Ishikawa (cell line): ENCODE measurements at regions not wholly inside any gene's neighbourhood (a gene's known extent, or its start where the extent isn't known, plus 50 kb on each side); places are given as distances from the start of the nearest gene placed in this dataset.

Source experiments
- CEBPB ChIP-seq: IDR thresholded peaks from 2 replicates; pipeline ENCODE4 v1.6.1; 2012
- CREB1 ChIP-seq: IDR thresholded peaks from 2 replicates; pipeline ENCODE4 v1.6.1; 2012; ENCODE audit warnings: low read depth
- EGR1 ChIP-seq: IDR thresholded peaks from 2 replicates; pipeline ENCODE4 v1.6.1; 2012
- EP300 ChIP-seq: IDR thresholded peaks from 2 replicates; pipeline ENCODE4 v1.6.1; 2012; ENCODE audit warnings: borderline replicate concordance
- FOXM1 ChIP-seq: IDR thresholded peaks from 2 replicates; pipeline ENCODE4 v1.6.1; 2012; ENCODE audit warnings: low read depth, borderline replicate concordance
- NFIC ChIP-seq: IDR thresholded peaks from 2 replicates; pipeline ENCODE4 v1.6.1; 2012
- RAD21 ChIP-seq: IDR thresholded peaks from 2 replicates; pipeline ENCODE4 v1.6.1; 2012; ENCODE audit warnings: low read depth
- TAF1 ChIP-seq: IDR thresholded peaks from 2 replicates; pipeline ENCODE4 v1.6.1; 2012; ENCODE audit warnings: low read depth, mild to moderate bottlenecking
- TCF12 ChIP-seq: IDR thresholded peaks from 2 replicates; pipeline ENCODE4 v1.6.1; 2012; ENCODE audit warnings: low read depth
- TEAD4 ChIP-seq: IDR thresholded peaks from 2 replicates; pipeline ENCODE4 v1.6.1; 2012
- YY1 ChIP-seq: IDR thresholded peaks from 2 replicates; pipeline ENCODE4 v1.6.1; 2012; ENCODE audit warnings: low read depth
- ZBTB7A ChIP-seq: IDR thresholded peaks from 2 replicates; pipeline ENCODE4 v1.6.1; 2012; ENCODE audit warnings: low read depth
- TF ChIP-seq, protein P1 (sequence below): IDR thresholded peaks from 2 replicates; pipeline ENCODE4 v1.6.1; 2012
- TF ChIP-seq, protein P2 (sequence below): IDR thresholded peaks from 2 replicates; pipeline ENCODE4 v1.6.1; 2012; ENCODE audit warnings: low read depth, mild to moderate bottlenecking
- TF ChIP-seq, protein P3 (sequence below): IDR thresholded peaks from 2 replicates; pipeline ENCODE4 v1.6.1; 2012

DNA sequence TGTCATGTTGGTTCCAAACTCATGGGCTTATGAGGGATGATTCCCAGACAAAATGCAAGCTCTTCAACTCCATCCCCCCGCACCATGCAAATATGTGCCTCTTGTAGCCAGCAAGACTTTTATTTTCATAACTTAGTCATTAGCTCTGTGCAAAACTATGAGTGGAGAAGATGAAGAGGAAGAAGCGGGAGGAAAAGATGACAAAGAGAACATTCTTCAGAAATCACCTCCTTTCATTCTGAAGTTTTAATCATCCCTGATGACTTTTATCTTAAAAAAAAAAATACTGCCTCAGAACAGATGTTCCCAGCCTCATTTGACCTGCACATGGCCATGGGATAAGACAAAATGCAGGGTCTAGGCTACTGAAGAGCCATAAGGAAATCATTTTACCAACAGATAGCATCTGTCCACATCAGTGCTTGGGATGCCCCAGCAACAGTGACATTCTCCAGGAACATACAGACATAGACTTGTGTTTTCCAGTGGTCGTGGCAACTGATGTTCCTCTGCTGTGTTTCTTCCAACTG is 145.5 kb downstream of the WNT5A start:
- TF ChIP-seq CREB1 (no peak), TEAD4 (no peak), EGR1 (no peak), ZBTB7A (no peak), RAD21 (no peak), NFIC (no peak), FOXM1 (no peak), YY1 (no peak), CEBPB (no peak), TAF1 (no peak), EP300 (no peak), TCF12 (no peak)
- TF ChIP-seq, protein P1, sequence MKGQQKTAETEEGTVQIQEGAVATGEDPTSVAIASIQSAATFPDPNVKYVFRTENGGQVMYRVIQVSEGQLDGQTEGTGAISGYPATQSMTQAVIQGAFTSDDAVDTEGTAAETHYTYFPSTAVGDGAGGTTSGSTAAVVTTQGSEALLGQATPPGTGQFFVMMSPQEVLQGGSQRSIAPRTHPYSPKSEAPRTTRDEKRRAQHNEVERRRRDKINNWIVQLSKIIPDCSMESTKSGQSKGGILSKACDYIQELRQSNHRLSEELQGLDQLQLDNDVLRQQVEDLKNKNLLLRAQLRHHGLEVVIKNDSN, result no peak
- TF ChIP-seq, protein P2, sequence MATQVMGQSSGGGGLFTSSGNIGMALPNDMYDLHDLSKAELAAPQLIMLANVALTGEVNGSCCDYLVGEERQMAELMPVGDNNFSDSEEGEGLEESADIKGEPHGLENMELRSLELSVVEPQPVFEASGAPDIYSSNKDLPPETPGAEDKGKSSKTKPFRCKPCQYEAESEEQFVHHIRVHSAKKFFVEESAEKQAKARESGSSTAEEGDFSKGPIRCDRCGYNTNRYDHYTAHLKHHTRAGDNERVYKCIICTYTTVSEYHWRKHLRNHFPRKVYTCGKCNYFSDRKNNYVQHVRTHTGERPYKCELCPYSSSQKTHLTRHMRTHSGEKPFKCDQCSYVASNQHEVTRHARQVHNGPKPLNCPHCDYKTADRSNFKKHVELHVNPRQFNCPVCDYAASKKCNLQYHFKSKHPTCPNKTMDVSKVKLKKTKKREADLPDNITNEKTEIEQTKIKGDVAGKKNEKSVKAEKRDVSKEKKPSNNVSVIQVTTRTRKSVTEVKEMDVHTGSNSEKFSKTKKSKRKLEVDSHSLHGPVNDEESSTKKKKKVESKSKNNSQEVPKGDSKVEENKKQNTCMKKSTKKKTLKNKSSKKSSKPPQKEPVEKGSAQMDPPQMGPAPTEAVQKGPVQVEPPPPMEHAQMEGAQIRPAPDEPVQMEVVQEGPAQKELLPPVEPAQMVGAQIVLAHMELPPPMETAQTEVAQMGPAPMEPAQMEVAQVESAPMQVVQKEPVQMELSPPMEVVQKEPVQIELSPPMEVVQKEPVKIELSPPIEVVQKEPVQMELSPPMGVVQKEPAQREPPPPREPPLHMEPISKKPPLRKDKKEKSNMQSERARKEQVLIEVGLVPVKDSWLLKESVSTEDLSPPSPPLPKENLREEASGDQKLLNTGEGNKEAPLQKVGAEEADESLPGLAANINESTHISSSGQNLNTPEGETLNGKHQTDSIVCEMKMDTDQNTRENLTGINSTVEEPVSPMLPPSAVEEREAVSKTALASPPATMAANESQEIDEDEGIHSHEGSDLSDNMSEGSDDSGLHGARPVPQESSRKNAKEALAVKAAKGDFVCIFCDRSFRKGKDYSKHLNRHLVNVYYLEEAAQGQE, result no peak
- TF ChIP-seq, protein P3, sequence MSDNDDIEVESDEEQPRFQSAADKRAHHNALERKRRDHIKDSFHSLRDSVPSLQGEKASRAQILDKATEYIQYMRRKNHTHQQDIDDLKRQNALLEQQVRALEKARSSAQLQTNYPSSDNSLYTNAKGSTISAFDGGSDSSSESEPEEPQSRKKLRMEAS, result no peak

DNA sequence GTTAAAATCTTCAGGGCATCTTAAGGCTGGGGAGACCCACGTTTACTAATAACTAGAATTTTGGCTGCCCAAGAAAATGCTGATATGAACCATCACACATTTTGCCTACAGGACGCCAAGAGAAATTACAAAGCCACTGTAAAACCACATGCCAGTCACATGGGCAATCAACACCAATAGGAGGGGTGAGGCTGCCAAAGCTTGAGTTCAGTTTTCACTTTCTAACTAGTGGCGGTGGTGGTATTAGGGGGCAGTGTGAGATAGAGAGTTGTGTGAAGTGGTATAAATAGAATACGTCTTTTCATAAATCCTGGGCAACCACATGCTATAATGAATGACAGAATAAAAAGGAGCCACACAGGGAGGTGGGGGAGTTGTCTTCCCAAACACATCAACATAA is 147.3 kb downstream of the WNT5A start:
- no peak for TF ChIP-seq TAF1

DNA sequence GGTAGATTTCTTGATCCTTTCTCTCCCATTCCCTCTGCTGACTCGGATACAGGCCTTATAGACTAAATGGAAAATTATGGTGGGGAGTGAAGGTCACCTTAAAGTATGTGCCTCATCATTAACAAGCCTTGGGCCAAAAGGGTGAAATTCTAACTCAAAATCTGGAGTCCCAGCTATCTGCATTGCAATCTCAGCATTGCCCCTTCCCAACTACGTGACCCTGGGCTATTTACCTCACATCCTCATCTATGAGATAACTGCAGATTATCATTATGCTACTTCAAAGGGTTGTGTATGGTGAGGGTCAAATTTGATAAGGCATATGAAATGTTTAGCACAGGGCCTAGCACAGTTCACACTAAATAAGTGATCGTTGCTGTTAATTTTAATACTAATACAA is 147.7 kb downstream of the WNT5A start:
- TF ChIP-seq, protein P2, result no peak
- TF ChIP-seq, protein P3, result no peak

DNA sequence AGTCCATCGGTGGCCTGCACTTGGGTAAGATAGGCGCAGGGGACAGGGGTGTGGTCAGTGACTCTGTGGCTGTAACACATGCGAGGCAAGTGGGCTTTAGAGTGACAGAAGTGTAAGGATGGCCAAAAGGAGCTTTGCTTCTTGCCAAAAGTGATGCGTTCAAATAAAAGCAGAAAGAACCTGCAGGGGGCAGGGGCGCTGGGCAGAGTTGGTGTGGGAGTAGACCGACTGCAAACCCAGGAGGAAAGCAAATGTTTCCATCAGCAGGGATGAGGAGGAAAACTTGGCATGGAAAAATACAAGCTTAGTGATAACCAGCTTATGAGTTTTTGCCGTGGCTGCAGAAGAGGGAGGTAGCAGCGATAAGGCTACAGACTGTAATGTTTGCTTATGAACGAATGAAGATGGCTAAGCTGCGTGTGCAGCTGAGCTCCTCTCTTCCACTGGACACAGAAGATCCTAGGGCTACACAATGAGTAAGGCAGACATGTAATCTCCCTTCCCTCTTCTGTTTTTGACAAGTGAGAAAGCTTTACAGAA is 149.4 kb downstream of the WNT5A start:
- TF ChIP-seq, protein P3, result no peak
- TF ChIP-seq NFIC (no peak), FOXM1 (no peak), ZBTB7A (no peak), EP300 (no peak), YY1 (no peak), EGR1 (no peak), TCF12 (no peak), CEBPB (no peak), TEAD4 (no peak), CREB1 (no peak), RAD21 (no peak), TAF1 (no peak)
- TF ChIP-seq, protein P1, result no peak
- TF ChIP-seq, protein P2, result no peak

DNA sequence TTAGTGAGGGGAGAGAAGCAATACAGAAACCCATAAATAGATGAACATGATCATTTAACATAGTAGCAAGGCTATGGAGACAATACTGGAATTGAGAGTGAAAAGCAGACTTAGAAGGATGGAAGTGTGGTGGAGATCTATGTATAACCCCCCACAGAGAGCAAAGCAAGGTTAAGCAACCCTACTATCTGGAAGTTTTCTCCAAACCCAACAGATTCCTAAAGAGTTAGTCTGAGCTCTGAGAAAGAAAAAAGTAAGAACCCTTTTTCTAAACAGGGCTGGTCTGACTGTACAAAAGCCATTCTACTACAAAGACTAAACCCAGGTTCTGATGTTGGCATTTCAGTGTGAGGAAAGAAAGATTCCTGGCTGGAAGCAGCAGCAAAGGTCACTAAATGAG is 153.2 kb downstream of the WNT5A start:
- TF ChIP-seq TCF12 (no peak), FOXM1 (no peak), CEBPB (no peak), ZBTB7A (no peak)
